ENCODE measurements at regions not wholly inside any gene's neighbourhood (a gene's known extent, or its start where the extent isn't known, plus 50 kb on each side); places are given as distances from the start of the nearest gene placed in this dataset.

- no peak for TF ChIP-seq CTCF (IDR thresholded peaks at IDR 0.05; ENCODE audit: unreplicated experiment)
- CTCF ChIA-PET: interaction anchor here (0.6 kb wide), 1 partner anchor 245 kb away, joined by 5 read pairs; no protein-coding TSS in a partner anchor
- Mint-ChIP-seq H3K4me3 (ENCODE audit: low read depth, unreplicated experiment) (no peak overlapping the region), H3K36me3 (ENCODE audit: insufficient read depth, unreplicated experiment) (no peaks in the 10 kb centered on the region), H3K27me3 (ENCODE audit: unreplicated experiment) (no peaks in the 10 kb centered on the region), H3K27ac (ENCODE audit: unreplicated experiment) (no peak overlapping the region), H3K9me3 (ENCODE audit: low read depth, unreplicated experiment) (no peaks in the 10 kb centered on the region), H3K4me1 (ENCODE audit: low read depth, unreplicated experiment) (no peaks in the 10 kb centered on the region)
- intact Hi-C loops (cut with micrococcal nuclease; ENCODE audit: unreplicated experiment): no loop called here
- no TSS peak for BruUV-seq (replicated peaks)
- DNase-seq: no peak
Measured at GRCh38 chr7:19362099-19362498, 216.9 kb upstream of the FERD3L start.

- Mint-ChIP-seq H3K9me3 (ENCODE audit: low read depth, unreplicated experiment) (peaks cover 2% of the 10 kb centered on the region), H3K36me3 (ENCODE audit: insufficient read depth, unreplicated experiment) (no peaks in the 10 kb centered on the region), H3K27ac (ENCODE audit: unreplicated experiment) (no peak overlapping the region), H3K27me3 (ENCODE audit: unreplicated experiment) (no peaks in the 10 kb centered on the region), H3K4me3 (ENCODE audit: low read depth, unreplicated experiment) (no peak overlapping the region), H3K4me1 (ENCODE audit: low read depth, unreplicated experiment) (no peaks in the 10 kb centered on the region)
- BruUV-seq (replicated peaks): no TSS peak
- no peak for DNase-seq
- intact Hi-C loops (cut with micrococcal nuclease; ENCODE audit: unreplicated experiment): no loop called here
- no peak for TF ChIP-seq CTCF (IDR thresholded peaks at IDR 0.05; ENCODE audit: unreplicated experiment)
- CTCF ChIA-PET: interaction anchor here (0.6 to 1.0 kb wide), 4 partner anchors 31 to 932 kb away, joined by 3 read pairs; no protein-coding TSS in a partner anchor
Measured at GRCh38 chr7:19353180-19353579, 208.0 kb upstream of the FERD3L start.

- CTCF ChIA-PET: interaction anchor here (0.6 kb wide), 1 partner anchor 41 kb away, joined by 3 read pairs; no protein-coding TSS in a partner anchor
- peaks cover 2% of the 10 kb centered on the region for H3K9me3 Mint-ChIP-seq (ENCODE audit: low read depth, unreplicated experiment)
- no peak overlapping the region for H3K4me3 Mint-ChIP-seq (ENCODE audit: low read depth, unreplicated experiment)
- no peaks in the 10 kb centered on the region for H3K36me3 Mint-ChIP-seq (ENCODE audit: insufficient read depth, unreplicated experiment)
- intact Hi-C loops (cut with micrococcal nuclease; ENCODE audit: unreplicated experiment): no loop called here
- BruUV-seq (replicated peaks): no TSS peak
- no peak for DNase-seq
- no peak for TF ChIP-seq CTCF (IDR thresholded peaks at IDR 0.05; ENCODE audit: unreplicated experiment)
- H3K27ac Mint-ChIP-seq (ENCODE audit: unreplicated experiment): no peak overlapping the region
- no peaks in the 10 kb centered on the region for H3K27me3 Mint-ChIP-seq (ENCODE audit: unreplicated experiment)
- no peaks in the 10 kb centered on the region for H3K4me1 Mint-ChIP-seq (ENCODE audit: low read depth, unreplicated experiment)
Measured at GRCh38 chr7:19352305-19352695, 207.1 kb upstream of the FERD3L start.

- H3K27ac Mint-ChIP-seq (ENCODE audit: unreplicated experiment): no peak overlapping the region
Measured at GRCh38 chr7:19351341-19352304, 206.4 kb upstream of the FERD3L start.

More at GRCh38 chr7:19351341-19352304, 206.4 kb upstream of the FERD3L start:
- no peak for DNase-seq
- BruUV-seq (replicated peaks): no TSS peak
- no peaks in the 10 kb centered on the region for H3K4me1 Mint-ChIP-seq (ENCODE audit: low read depth, unreplicated experiment)
- no peaks in the 10 kb centered on the region for H3K36me3 Mint-ChIP-seq (ENCODE audit: insufficient read depth, unreplicated experiment)
- no peak for TF ChIP-seq CTCF (IDR thresholded peaks at IDR 0.05; ENCODE audit: unreplicated experiment)
- CTCF ChIA-PET: interaction anchor here (0.6 to 0.7 kb wide), 2 partner anchors 16 to 40 kb away, joined by 3 read pairs; no protein-coding TSS in a partner anchor
- no peaks in the 10 kb centered on the region for H3K27me3 Mint-ChIP-seq (ENCODE audit: unreplicated experiment)
- H3K4me3 Mint-ChIP-seq (ENCODE audit: low read depth, unreplicated experiment): no peak overlapping the region
- intact Hi-C loops (cut with micrococcal nuclease; ENCODE audit: unreplicated experiment): no loop called here
- peaks cover 2% of the 10 kb centered on the region for H3K9me3 Mint-ChIP-seq (ENCODE audit: low read depth, unreplicated experiment)
